HEK293T (cell line): ENCODE measurements at regions not wholly inside any gene's neighbourhood (a gene's known extent, or its start where the extent isn't known, plus 50 kb on each side); places are given as distances from the start of the nearest gene placed in this dataset.

Experiments
- CTCF ChIA-PET: fragments of 350-600 bp; formaldehyde crosslinking; extraction: SDS; loops from one replicate; lab custom pipeline; 2021; ENCODE audit warnings: antibody characterized with exemption, inconsistent platforms; lab: Yijun Ruan, JAX
- POLR2A ChIA-PET: fragments of 350-600 bp; formaldehyde crosslinking; extraction: SDS; loops from one replicate; lab custom pipeline; 2020; ENCODE audit warnings: antibody characterized with exemption, inconsistent platforms; lab: Yijun Ruan, JAX
- DNase-seq: peaks from one replicate; pipeline ENCODE4 v3.0.0; 2012; ENCODE audit warnings: mixed read lengths; ENCODE audit errors: extremely low spot score
- ARNT ChIP-seq: fragments of 450-650 bp; IDR thresholded peaks from 2 replicates; pipeline ENCODE4 v1.6.1; 2017; ENCODE audit warnings: mild to moderate bottlenecking
- BHLHE40 ChIP-seq: fragments of 450-650 bp; IDR thresholded peaks from 2 replicates; pipeline ENCODE4 v1.6.1; 2016; ENCODE audit warnings: mild to moderate bottlenecking, moderate library complexity, borderline replicate concordance
- CTBP1 ChIP-seq: fragments of 450-650 bp; IDR thresholded peaks from 2 replicates; pipeline ENCODE4 v1.6.1; 2016; ENCODE audit warnings: borderline replicate concordance
- ELF4 ChIP-seq: fragments of 450-650 bp; IDR thresholded peaks from 2 replicates; pipeline ENCODE4 v1.6.1; 2017; ENCODE audit warnings: antibody characterized with exemption
- FOXA1 ChIP-seq: fragments of 450-650 bp; IDR thresholded peaks from 2 replicates; pipeline ENCODE4 v1.6.1; 2016; ENCODE audit warnings: mild to moderate bottlenecking
- FOXK2 ChIP-seq: fragments of 450-650 bp; IDR thresholded peaks from 2 replicates; pipeline ENCODE4 v1.6.1; 2016; ENCODE audit warnings: mild to moderate bottlenecking
- FOXM1 ChIP-seq: fragments of 450-650 bp; IDR thresholded peaks from 2 replicates; pipeline ENCODE4 v1.6.1; 2017; ENCODE audit warnings: mild to moderate bottlenecking, borderline replicate concordance
- HDGF ChIP-seq: fragments of 450-650 bp; IDR thresholded peaks from 2 replicates; pipeline ENCODE4 v1.6.1; 2017; ENCODE audit warnings: antibody characterized with exemption, borderline replicate concordance
- L3MBTL2 ChIP-seq: fragments of 450-650 bp; conservative IDR thresholded peaks from 2 replicates; pipeline ENCODE4 v1.6.1; 2016; ENCODE audit warnings: mild to moderate bottlenecking
- LEF1 ChIP-seq: fragments of 450-650 bp; IDR thresholded peaks from 2 replicates; pipeline ENCODE4 v1.6.1; 2017; ENCODE audit warnings: mild to moderate bottlenecking, borderline replicate concordance
- NFRKB ChIP-seq: fragments of 450-650 bp; IDR thresholded peaks from 2 replicates; pipeline ENCODE4 v1.6.1; 2016; ENCODE audit warnings: mild to moderate bottlenecking, moderate library complexity
- PKNOX1 ChIP-seq: fragments of 450-650 bp; IDR thresholded peaks from 2 replicates; pipeline ENCODE4 v1.6.1; 2016
- SP1 ChIP-seq: fragments of 450-650 bp; IDR thresholded peaks from 2 replicates; pipeline ENCODE4 v1.6.1; 2017
- SUZ12 ChIP-seq: fragments of 450-650 bp; IDR thresholded peaks from 2 replicates; pipeline ENCODE4 v1.6.1; 2016; ENCODE audit warnings: mild to moderate bottlenecking
- TARDBP ChIP-seq: fragments of 450-650 bp; IDR thresholded peaks from 2 replicates; pipeline ENCODE4 v1.6.1; 2016
- ZNF384 ChIP-seq: fragments of 450-650 bp; IDR thresholded peaks from 2 replicates; pipeline ENCODE4 v1.6.1; 2016

GRCh38 chr10:94125856-94126255 lies 132.1 kb downstream of the PLCE1 start:
- no peak for TF ChIP-seq HDGF
- TF ChIP-seq CTBP1, result no peak
- no peak for TF ChIP-seq L3MBTL2
- TF ChIP-seq LEF1, result no peak
- TF ChIP-seq ZNF384, result no peak
- no peak for TF ChIP-seq SP1
- no peak for TF ChIP-seq ARNT
- TF ChIP-seq FOXK2, result no peak
- no peak for TF ChIP-seq FOXM1
- TF ChIP-seq FOXA1, result no peak
- no peak for TF ChIP-seq ELF4
- no peak for TF ChIP-seq BHLHE40
- TF ChIP-seq PKNOX1, result no peak
- no peak for TF ChIP-seq NFRKB
- TF ChIP-seq SUZ12, result no peak
- no peak for TF ChIP-seq TARDBP
- no peak for DNase-seq
- ChIA-PET POLR2A (interaction anchor here (0.9 kb wide), 1 partner anchor 22 kb away, joined by 3 read pairs; no protein-coding TSS in a partner anchor), CTCF (interaction anchor here (0.6 kb wide), 2 partner anchors 39 to 137 kb away, joined by 3 read pairs; no protein-coding TSS in a partner anchor)

- no peak for DNase-seq
- TF ChIP-seq CTBP1 (no peak), TARDBP (no peak), FOXK2 (no peak), SUZ12 (no peak), FOXM1 (no peak), SP1 (no peak), ZNF384 (no peak), ARNT (no peak)
- ChIA-PET CTCF (no interaction called here), POLR2A (no interaction called here)
Observed at GRCh38 chr10:94129393-94130130, 135.8 kb downstream of the PLCE1 start.

DNA sequence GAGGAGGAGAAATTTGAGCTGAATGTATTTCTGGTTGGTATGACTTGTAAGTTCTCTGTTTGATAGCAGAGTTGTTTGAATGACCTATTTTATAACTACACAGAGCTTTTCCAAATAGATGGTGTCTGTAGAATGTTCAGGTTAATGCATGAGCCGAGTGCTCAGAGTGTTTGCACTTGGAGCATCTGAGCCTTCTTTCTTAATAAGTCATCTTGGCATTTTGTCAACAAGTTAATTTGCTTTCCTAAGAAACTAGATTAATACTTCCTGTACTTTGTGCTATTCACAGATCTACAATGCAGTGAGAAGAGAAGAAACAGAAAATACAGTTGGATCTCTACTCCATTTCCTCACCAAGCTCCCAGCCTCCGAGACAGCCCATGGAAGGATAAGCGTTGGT lies 138.2 kb downstream of the PLCE1 start:
- no peak for TF ChIP-seq CTBP1
- no peak for TF ChIP-seq LEF1
- no peak for TF ChIP-seq SP1
- TF ChIP-seq FOXM1, result no peak
- TF ChIP-seq ARNT, result no peak
- TF ChIP-seq PKNOX1, result no peak
- no peak for TF ChIP-seq BHLHE40
- DNase-seq, result no peak
- ChIA-PET CTCF (no interaction called here), POLR2A (no interaction called here)

DNA sequence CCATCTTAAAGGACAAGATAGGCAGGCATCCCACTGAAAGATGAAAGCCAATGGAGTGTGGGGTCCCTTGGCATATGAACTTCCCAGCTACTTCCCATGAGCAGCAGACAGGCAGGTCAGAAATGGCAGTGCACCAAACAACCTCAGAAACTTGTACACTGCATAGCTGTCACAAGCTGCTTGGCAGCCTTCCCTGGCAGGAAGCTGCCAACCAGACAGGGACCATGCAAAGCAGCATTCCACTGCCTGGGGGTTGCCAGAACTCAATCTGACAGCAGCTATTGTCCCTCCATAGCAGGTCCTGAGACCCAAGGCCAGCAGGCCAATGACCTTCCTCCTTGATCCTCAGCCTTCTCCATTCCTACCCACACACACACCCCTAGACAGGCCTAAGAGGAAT lies 139.5 kb downstream of the PLCE1 start:
- no peak for DNase-seq
- CTCF ChIA-PET, result no interaction called here
- TF ChIP-seq HDGF (no peak), L3MBTL2 (no peak), FOXM1 (no peak), BHLHE40 (no peak), NFRKB (no peak), ZNF384 (no peak), ELF4 (no peak)
- POLR2A ChIA-PET, result no interaction called here

GRCh38 chr10:94137747-94138146 lies 144.0 kb downstream of the PLCE1 start:
- CTCF ChIA-PET, result no interaction called here
- no peak for DNase-seq
- TF ChIP-seq L3MBTL2 (no peak), FOXA1 (no peak), NFRKB (no peak), LEF1 (no peak), ZNF384 (no peak), PKNOX1 (no peak)
- POLR2A ChIA-PET, result no interaction called here

- CTCF ChIA-PET, result no interaction called here
- POLR2A ChIA-PET, result no interaction called here
- TF ChIP-seq CTBP1 (no peak), ELF4 (no peak), BHLHE40 (no peak), FOXM1 (no peak), SUZ12 (no peak), FOXK2 (no peak), FOXA1 (no peak), NFRKB (no peak), TARDBP (no peak), LEF1 (no peak), SP1 (no peak)
- no peak for DNase-seq
Observed at GRCh38 chr10:94138391-94138790, 144.7 kb downstream of the PLCE1 start.
